CD14-positive monocyte (primary cell): ENCODE measurements at regions not wholly inside any gene's neighbourhood (a gene's known extent, or its start where the extent isn't known, plus 50 kb on each side); places are given as distances from the start of the nearest gene placed in this dataset.

Experiments
- DNase-seq, 3 donors: peaks; one replicate each; pipeline ENCODE4 v3.0.0-alpha.2; 2011 to 2022
- H2AFZ ChIP-seq: 2 replicates; pipeline ENCODE4 v1.6.0; 2012; ENCODE audit warnings: mild to moderate bottlenecking, low read depth, low read length, inconsistent platforms; ENCODE audit not compliant: insufficient read depth, poor library complexity, severe bottlenecking
- H3K27ac ChIP-seq, 2 donors: 1 replicate in 1 of 2; 2 replicates in 1 of 2; pipeline ENCODE4 v1.5.1; 2012 to 2013; ENCODE audit warnings: low read length in 2 of 2, control low read depth in 1 of 2, inconsistent platforms in 1 of 2, low read depth in 1 of 2, mild to moderate bottlenecking in 1 of 2
- H3K27me3 ChIP-seq, 2 donors: one replicate each; pipeline versions ENCODE4 v1.6.0 to v1.6.1; 2011 to 2013; ENCODE audit warnings: low read length in 2 of 2; ENCODE audit not compliant: control insufficient read depth in 2 of 2, insufficient read depth in 2 of 2
- H3K36me3 ChIP-seq, 2 donors: replicated peaks in 1 of 2; 1 replicate in 1 of 2; 2 replicates in 1 of 2; pipeline versions ENCODE4 v1.5.1 to v1.6.1; 2012 to 2013; ENCODE audit warnings: low read length in 2 of 2, control low read depth in 1 of 2, inconsistent platforms in 1 of 2, mild to moderate bottlenecking in 1 of 2; ENCODE audit not compliant: insufficient read depth in 2 of 2, control insufficient read depth in 1 of 2
- H3K4me1 ChIP-seq, 2 donors: 1 replicate in 1 of 2; 2 replicates in 1 of 2; pipeline versions ENCODE4 v1.5.1 to v1.6.1; 2012 to 2013; ENCODE audit warnings: low read length in 2 of 2, control low read depth in 1 of 2, inconsistent platforms in 1 of 2, mild to moderate bottlenecking in 1 of 2, moderate library complexity in 1 of 2; ENCODE audit not compliant: insufficient read depth in 2 of 2, control insufficient read depth in 1 of 2
- H3K4me2 ChIP-seq: replicated peaks from 2 replicates; pipeline ENCODE3; 2012; ENCODE audit warnings: low read length, moderate library complexity, mild to moderate bottlenecking; ENCODE audit not compliant: poor library complexity, severe bottlenecking; ENCODE audit errors: extremely low read depth
- H3K4me3 ChIP-seq, 3 experiments: fragments of 200-600 bp in 1 of 3; sonication (generic) in 1 of 3; replicated peaks in 1 of 3; 1 replicate in 2 of 3; 2 replicates in 1 of 3; pipeline ENCODE4 v1.5.1; 2011 to 2013; ENCODE audit warnings: low read length in 3 of 3, mild to moderate bottlenecking in 3 of 3, control low read depth in 2 of 3, low read depth in 2 of 3, inconsistent platforms in 1 of 3, moderate library complexity in 1 of 3
- H3K79me2 ChIP-seq: 2 replicates; pipeline ENCODE4 v1.6.0; 2012; ENCODE audit warnings: mild to moderate bottlenecking, control low read depth, inconsistent platforms, low read length, moderate library complexity; ENCODE audit not compliant: insufficient read depth
- H3K9ac ChIP-seq: 2 replicates; pipeline ENCODE4 v1.6.0; 2017; ENCODE audit warnings: low read length, mild to moderate bottlenecking; ENCODE audit not compliant: insufficient read depth, poor library complexity, severe bottlenecking
- H3K9me3 ChIP-seq, 2 donors: replicated peaks in 1 of 2; 1 replicate in 1 of 2; 2 replicates in 1 of 2; pipeline versions ENCODE4 v1.5.1 to v1.6.1; 2012 to 2013; ENCODE audit warnings: low read length in 2 of 2, control low read depth in 1 of 2; ENCODE audit not compliant: control insufficient read depth in 1 of 2, insufficient read depth in 1 of 2
- H4K20me1 ChIP-seq: 2 replicates; pipeline ENCODE4 v1.6.0; 2012; ENCODE audit warnings: mild to moderate bottlenecking, low read length, control low read depth, moderate library complexity; ENCODE audit not compliant: insufficient read depth
- H3K27ac Mint-ChIP-seq, 7 donors: one replicate each; pipeline ENCODE4 v1.8.0; 2020; ENCODE audit warnings: mild to moderate bottlenecking in 7 of 7, mixed read lengths in 7 of 7, moderate library complexity in 6 of 7, inconsistent platforms in 2 of 7
- H3K27me3 Mint-ChIP-seq, 3 donors: one replicate each; pipeline ENCODE4 v1.8.0; 2021 to 2022; ENCODE audit warnings: low read depth in 3 of 3, mild to moderate bottlenecking in 3 of 3, mixed read lengths in 3 of 3, moderate library complexity in 3 of 3, inconsistent platforms in 1 of 3
- H3K36me3 Mint-ChIP-seq, 2 donors: one replicate each; pipeline ENCODE4 v1.8.0; 2020; ENCODE audit warnings: mixed read lengths in 2 of 2, inconsistent platforms in 1 of 2, mild to moderate bottlenecking in 1 of 2
- H3K4me1 Mint-ChIP-seq: one replicate; pipeline ENCODE4 v1.8.0; 2020; ENCODE audit warnings: mild to moderate bottlenecking, mixed read lengths
- H3K4me3 Mint-ChIP-seq, 2 donors: one replicate each; pipeline ENCODE4 v1.8.0; 2020; ENCODE audit warnings: mild to moderate bottlenecking in 2 of 2, mixed read lengths in 2 of 2, moderate library complexity in 1 of 2
- H3K9me3 Mint-ChIP-seq, 7 donors: one replicate each; pipeline ENCODE4 v1.8.0; 2020 to 2022; ENCODE audit warnings: mixed read lengths in 7 of 7, mild to moderate bottlenecking in 6 of 7, moderate library complexity in 6 of 7, inconsistent platforms in 2 of 7
- CTCF ChIP-seq: fragments of 200-600 bp; IDR thresholded peaks from one replicate; pipeline ENCODE4 v1.8.0; 2022; ENCODE audit warnings: antibody characterized with exemption, mild to moderate bottlenecking
- WGBS: methylation state at CpG from one replicate; pipeline ENCODE4 v1.1.5; 2013; ENCODE audit warnings: missing lambda C conversion rate; ENCODE audit not compliant: insufficient coverage; 5-methylcytosine and 5-hydroxymethylcytosine counted together
- intact Hi-C, 2 donors: fragments of 100-400 bp; cut with micrococcal nuclease; formaldehyde crosslinking; loops; one replicate each; pipeline versions ENCODE4 v1.15.0 to v1.15.1; 2023

DNA sequence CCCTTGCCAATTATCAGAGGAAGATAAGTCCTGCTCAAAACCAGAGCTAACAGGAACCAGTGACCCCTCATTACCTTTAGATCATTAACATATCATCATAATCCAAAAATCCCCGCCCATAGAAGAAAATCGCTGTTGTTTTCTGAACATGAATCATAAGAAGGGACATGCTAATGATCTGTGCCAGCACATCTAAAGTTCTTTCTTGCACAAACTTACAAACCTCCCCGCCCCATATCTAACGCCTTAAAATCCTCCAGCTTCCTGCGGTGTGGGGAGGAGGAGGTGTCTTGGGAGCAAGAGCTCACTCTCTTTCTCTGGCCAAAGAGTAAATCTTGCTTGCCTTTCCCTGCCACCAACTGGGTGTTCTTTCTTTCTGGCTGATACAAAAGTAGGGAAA is 78.3 kb downstream of the IRX3 start:
- Histone ChIP-seq H3K4me3 (no peak overlapping the region), H3K9ac (no peak overlapping the region), H3K4me1 (no peaks in the 10 kb centered on the region), H3K36me3 (no peaks in the 10 kb centered on the region), H3K4me2 (no peak overlapping the region), H3K9me3 (no peaks in the 10 kb centered on the region), H2AFZ (no peak overlapping the region), H3K79me2 (no peaks in the 10 kb centered on the region), H4K20me1 (no peaks in the 10 kb centered on the region), H3K27ac (no peak overlapping the region), H3K27me3 (no peaks in the 10 kb centered on the region)
- Mint-ChIP-seq H3K4me3 (no peak overlapping the region), H3K36me3 (no peaks in the 10 kb centered on the region), H3K27ac (no peak overlapping the region), H3K27me3 (peaks cover 2 to 5% (median 4%) of the 10 kb centered on the region in 3 donors), H3K9me3 (peaks cover 0 to 4% (median 0%) of the 10 kb centered on the region in 7 donors), H3K4me1 (no peaks in the 10 kb centered on the region)
- intact Hi-C loops = no loop called here
- WGBS = no CpG with 5 or more reads among the region's 5 CpGs
- no peak for TF ChIP-seq CTCF
- no peak for DNase-seq

- no peaks in the 10 kb centered on the region for H3K36me3 Mint-ChIP-seq
- peaks cover 0 to 4% (median 0%) of the 10 kb centered on the region in 7 donors for H3K9me3 Mint-ChIP-seq
- H3K4me1 Mint-ChIP-seq = no peaks in the 10 kb centered on the region
- no peak for DNase-seq
- H3K4me1 ChIP-seq = no peaks in the 10 kb centered on the region
- no peaks in the 10 kb centered on the region for H3K36me3 ChIP-seq
- no peaks in the 10 kb centered on the region for H3K27me3 ChIP-seq
- H3K27ac ChIP-seq = no peak overlapping the region
- no peak overlapping the region for H3K9ac ChIP-seq
- no peak overlapping the region for H2AFZ ChIP-seq
- 80% methylated on average over 3 of the region's 15 CpGs for WGBS
- no peak for TF ChIP-seq CTCF
- no peaks in the 10 kb centered on the region for H4K20me1 ChIP-seq
- no peak overlapping the region for H3K4me2 ChIP-seq
- intact Hi-C loops = no loop called here
- peaks cover 2 to 3% (median 2%) of the 10 kb centered on the region in 3 donors for H3K27me3 Mint-ChIP-seq
- no peaks in the 10 kb centered on the region for H3K9me3 ChIP-seq
- H3K4me3 ChIP-seq = no peak overlapping the region
- no peak overlapping the region for H3K27ac Mint-ChIP-seq
- H3K4me3 Mint-ChIP-seq = no peak overlapping the region
- H3K79me2 ChIP-seq = no peaks in the 10 kb centered on the region
These were observed 78.8 kb downstream of the IRX3 start for GRCh38 chr16:54207837-54208236.
